Prostate gland (tissue), 2 donors: ENCODE measurements at regions not wholly inside any gene's neighbourhood (a gene's known extent, or its start where the extent isn't known, plus 50 kb on each side); places are given as distances from the start of the nearest gene placed in this dataset.

ENCODE experiments used
- DNase-seq: peaks from one replicate; pipeline ENCODE4 v3.0.0-alpha.2; 2019; ENCODE audit warnings: low spot score
- H3K27ac ChIP-seq, 2 donors: fragments of 200-600 bp; sonication (generic); 2 replicates each; pipeline ENCODE4 v1.5.1; 2017 to 2019
- H3K27me3 ChIP-seq: fragments of 200-600 bp; sonication (generic); replicated peaks from 2 replicates; pipeline ENCODE4 v1.5.1; 2019; ENCODE audit not compliant: insufficient read depth
- H3K36me3 ChIP-seq, 2 donors: fragments of 200-600 bp; sonication (generic); 1 replicate in 1 of 2; 2 replicates in 1 of 2; pipeline versions ENCODE4 v1.5.1 to v1.8.1; 2017 to 2019
- H3K4me1 ChIP-seq: fragments of 200-600 bp; sonication (generic); replicated peaks from 2 replicates; pipeline ENCODE4 v1.5.1; 2019
- H3K4me3 ChIP-seq, 2 donors: fragments of 200-600 bp; sonication (generic); 2 replicates each; pipeline ENCODE4 v1.5.1; 2017 to 2019
- H3K9me3 ChIP-seq: fragments of 200-600 bp; sonication (generic); 2 replicates; pipeline ENCODE4 v1.5.1; 2017
- POLR2A ChIP-seq: fragments of 450-650 bp; IDR thresholded peaks from one replicate; pipeline ENCODE4 v1.6.1; 2016; ENCODE audit warnings: antibody characterized with exemption, mild to moderate bottlenecking
- POLR2AphosphoS5 ChIP-seq: sonication (generic); formaldehyde crosslinking; IDR thresholded peaks from one replicate; pipeline ENCODE4 v1.6.1; 2017; ENCODE audit warnings: antibody characterized with exemption
- WGBS: methylation state at CpG from one replicate; pipeline ENCODE4 v1.1.5; 2018; 5-methylcytosine and 5-hydroxymethylcytosine counted together
- intact Hi-C: fragments of 100-400 bp; cut with DNase I; formaldehyde crosslinking; loops from one replicate; pipeline ENCODE4 v1.14.2; 2022
- TF ChIP-seq, protein P1 (sequence below), 4 experiments: fragments of 200-600 bp in 2 of 4; fragments of 450-650 bp in 2 of 4; sonication (generic) in 2 of 4; IDR thresholded peaks; 1 replicate in 3 of 4; 2 replicates in 1 of 4; pipeline ENCODE4 v1.5.1; 2016 to 2019; ENCODE audit warnings: antibody characterized with exemption in 4 of 4, mild to moderate bottlenecking in 2 of 4, moderate library complexity in 2 of 4

DNA sequence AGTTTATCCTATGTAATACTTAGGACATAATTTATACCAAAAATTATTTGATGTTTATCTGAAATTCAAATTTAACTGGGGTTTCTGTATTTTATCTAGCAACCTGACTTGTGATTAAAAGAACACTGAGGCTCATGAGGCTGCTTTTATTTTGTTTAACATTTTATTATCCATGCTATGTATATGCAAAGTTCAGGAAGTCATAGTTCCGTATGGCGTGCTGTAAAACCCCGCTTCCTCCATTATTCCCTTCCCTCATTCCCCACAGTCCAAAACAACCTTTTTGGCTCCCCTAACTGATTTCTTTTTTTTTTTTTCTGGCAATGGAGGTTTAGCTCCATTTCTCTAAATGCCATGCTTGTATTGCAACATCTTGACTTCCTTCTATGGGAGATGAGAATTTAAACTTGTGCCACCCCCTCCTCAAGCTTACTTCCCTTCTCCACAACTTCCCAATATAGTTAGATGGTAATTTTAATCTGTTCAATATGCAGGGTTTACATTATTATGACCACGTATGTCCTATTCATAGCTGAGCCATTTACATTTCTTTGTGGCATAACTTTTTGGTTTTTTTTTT lies 138.0 kb upstream of the DNAH14 start:
- intact Hi-C loops: no loop called here
- TF ChIP-seq, protein P1, sequence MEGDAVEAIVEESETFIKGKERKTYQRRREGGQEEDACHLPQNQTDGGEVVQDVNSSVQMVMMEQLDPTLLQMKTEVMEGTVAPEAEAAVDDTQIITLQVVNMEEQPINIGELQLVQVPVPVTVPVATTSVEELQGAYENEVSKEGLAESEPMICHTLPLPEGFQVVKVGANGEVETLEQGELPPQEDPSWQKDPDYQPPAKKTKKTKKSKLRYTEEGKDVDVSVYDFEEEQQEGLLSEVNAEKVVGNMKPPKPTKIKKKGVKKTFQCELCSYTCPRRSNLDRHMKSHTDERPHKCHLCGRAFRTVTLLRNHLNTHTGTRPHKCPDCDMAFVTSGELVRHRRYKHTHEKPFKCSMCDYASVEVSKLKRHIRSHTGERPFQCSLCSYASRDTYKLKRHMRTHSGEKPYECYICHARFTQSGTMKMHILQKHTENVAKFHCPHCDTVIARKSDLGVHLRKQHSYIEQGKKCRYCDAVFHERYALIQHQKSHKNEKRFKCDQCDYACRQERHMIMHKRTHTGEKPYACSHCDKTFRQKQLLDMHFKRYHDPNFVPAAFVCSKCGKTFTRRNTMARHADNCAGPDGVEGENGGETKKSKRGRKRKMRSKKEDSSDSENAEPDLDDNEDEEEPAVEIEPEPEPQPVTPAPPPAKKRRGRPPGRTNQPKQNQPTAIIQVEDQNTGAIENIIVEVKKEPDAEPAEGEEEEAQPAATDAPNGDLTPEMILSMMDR (IDR thresholded peaks at IDR 0.05): no peak
- TF ChIP-seq POLR2A (no peak), POLR2AphosphoS5 (no peak)
- no peaks in the 10 kb centered on the region for H3K4me1 ChIP-seq
- no peaks in the 10 kb centered on the region for H3K36me3 ChIP-seq
- H3K27ac ChIP-seq: no peak overlapping the region
- H3K4me3 ChIP-seq: no peak overlapping the region
- 71% methylated on average over 4 of the region's 4 CpGs for WGBS
- no peaks in the 10 kb centered on the region for H3K27me3 ChIP-seq
- H3K9me3 ChIP-seq: no peaks in the 10 kb centered on the region
- no peak for DNase-seq

DNA sequence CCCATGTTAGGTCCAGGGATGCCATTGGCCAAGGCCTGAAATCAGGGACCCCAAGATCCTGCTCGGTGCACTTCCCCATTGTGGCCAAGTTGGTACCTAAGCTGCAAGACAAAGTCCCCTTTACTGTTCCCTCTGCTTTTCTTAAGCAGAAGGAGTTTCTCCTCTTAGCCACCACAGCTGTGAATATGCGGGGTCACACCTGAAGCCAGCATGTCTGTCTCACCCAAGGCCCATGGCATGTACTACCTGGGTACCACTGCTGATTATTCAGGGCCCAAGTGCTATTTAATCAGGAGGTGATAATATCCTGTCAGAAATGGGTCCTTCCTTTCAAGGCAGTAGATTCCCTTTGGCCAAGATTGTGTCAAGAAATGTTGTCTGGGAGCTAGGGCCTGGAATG lies 133.9 kb upstream of the DNAH14 start:
- intact Hi-C loops: no loop called here
- Histone ChIP-seq H3K4me1 (no peaks in the 10 kb centered on the region), H3K9me3 (no peaks in the 10 kb centered on the region), H3K27ac (no peak overlapping the region), H3K27me3 (no peaks in the 10 kb centered on the region), H3K36me3 (no peaks in the 10 kb centered on the region), H3K4me3 (no peak overlapping the region)
- 44% methylated on average over 2 of the region's 2 CpGs for WGBS
- TF ChIP-seq, protein P1 (IDR thresholded peaks at IDR 0.05): no peak
- no peak for TF ChIP-seq POLR2AphosphoS5
- no peak for TF ChIP-seq POLR2A
- no peak for DNase-seq

DNA sequence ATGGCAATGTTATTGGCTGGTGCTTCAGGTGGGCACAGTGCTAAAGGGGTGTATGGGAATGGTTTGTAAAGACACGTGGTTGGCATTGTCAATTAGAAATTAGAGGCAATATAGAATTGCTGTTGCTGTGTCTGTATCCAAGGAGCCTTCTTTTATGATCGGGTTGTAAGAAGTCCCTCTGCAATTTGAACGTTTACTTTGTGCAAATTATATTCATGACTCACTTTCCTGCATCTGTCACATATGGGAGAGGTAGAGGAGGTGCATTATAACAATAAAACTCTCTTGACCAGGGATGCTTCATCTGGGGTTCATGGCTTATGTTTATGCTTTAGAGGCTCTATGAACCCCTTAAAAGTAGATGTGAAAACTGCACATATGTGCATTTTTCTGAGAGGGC lies 130.4 kb upstream of the DNAH14 start:
- WGBS: 46% methylated on average over 3 of the region's 3 CpGs
- Histone ChIP-seq H3K27me3 (no peaks in the 10 kb centered on the region), H3K9me3 (no peaks in the 10 kb centered on the region), H3K4me1 (no peaks in the 10 kb centered on the region), H3K27ac (no peak overlapping the region), H3K36me3 (no peaks in the 10 kb centered on the region), H3K4me3 (no peak overlapping the region)
- TF ChIP-seq POLR2A: no peak
- TF ChIP-seq, protein P1 (IDR thresholded peaks at IDR 0.05): no peak
- intact Hi-C loops: no loop called here
- DNase-seq: no peak

DNA sequence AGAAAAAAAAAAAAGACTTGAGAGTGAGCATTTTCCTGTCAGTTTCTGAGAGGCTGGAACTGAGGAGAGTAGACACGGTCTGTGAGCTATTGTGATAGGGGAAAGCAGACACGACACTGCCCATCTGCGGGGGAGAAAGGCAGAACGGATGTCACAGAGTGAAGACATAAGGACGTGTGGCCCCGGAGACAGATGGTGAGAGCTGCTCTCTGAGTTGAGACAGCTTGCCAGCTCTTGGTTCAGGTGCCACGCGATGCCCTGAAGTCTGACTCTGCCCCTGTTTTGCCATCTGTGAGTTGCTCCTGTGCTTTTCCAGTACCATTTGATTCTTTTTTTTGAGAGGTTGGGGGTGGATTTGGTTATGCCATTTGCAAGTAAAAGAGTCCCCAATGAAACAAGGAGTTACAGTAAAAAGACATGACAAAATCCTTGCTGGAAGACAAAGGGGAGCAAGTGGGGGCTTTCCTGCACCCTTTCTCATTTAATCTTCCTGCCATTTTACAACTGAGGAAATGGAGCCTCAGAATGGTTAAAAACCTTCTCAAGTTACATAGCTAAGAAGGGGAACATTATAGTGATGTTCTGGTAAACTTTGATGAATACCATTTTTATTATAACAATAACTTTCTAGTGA lies 128.9 kb upstream of the DNAH14 start:
- intact Hi-C loops: no loop called here
- WGBS: 71% methylated on average over 8 of the region's 8 CpGs
- Histone ChIP-seq H3K27me3 (no peaks in the 10 kb centered on the region), H3K9me3 (no peaks in the 10 kb centered on the region), H3K4me3 (no peak overlapping the region), H3K36me3 (no peaks in the 10 kb centered on the region), H3K27ac (no peak overlapping the region), H3K4me1 (no peaks in the 10 kb centered on the region)
- TF ChIP-seq, protein P1 (IDR thresholded peaks at IDR 0.05): no peak
- TF ChIP-seq POLR2AphosphoS5 (no peak), POLR2A (no peak)
- no peak for DNase-seq

DNA sequence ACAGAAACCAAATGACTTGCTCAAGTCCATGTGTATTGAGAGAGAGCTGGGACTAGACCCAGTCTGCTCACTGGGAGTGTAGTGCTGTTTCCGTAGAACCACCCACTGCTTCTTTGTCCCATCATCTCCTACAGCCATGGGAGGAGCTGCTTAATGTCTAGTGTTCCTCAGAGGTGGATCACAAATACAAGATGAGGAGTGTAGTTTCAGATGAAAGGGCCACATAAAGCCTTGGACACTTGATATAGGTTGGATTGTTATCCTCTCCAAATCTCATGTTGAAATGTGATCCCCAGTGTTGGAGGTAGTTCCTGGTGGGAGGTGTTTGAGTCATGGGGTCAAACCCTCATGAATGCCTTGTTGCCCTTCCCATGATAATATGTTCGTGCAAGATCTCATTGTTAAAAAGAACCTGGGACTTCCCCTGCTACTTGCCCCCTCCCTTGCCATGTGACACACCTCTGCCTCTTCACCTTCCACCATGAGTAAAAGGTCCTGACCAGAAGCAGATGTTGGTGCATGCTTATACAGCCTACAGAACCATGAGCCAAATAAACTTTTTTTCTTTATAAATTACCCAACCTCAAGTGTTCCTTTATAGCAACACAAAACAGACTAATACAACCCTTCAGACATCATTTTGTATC lies 127.5 kb upstream of the DNAH14 start:
- Histone ChIP-seq H3K36me3 (no peaks in the 10 kb centered on the region), H3K27ac (no peak overlapping the region), H3K27me3 (no peaks in the 10 kb centered on the region), H3K4me1 (no peaks in the 10 kb centered on the region), H3K4me3 (no peak overlapping the region), H3K9me3 (no peaks in the 10 kb centered on the region)
- WGBS: 62% methylated on average over 2 of the region's 2 CpGs
- intact Hi-C loops: no loop called here
- TF ChIP-seq POLR2AphosphoS5 (no peak), POLR2A (no peak)
- TF ChIP-seq, protein P1 (IDR thresholded peaks at IDR 0.05): no peak
- no peak for DNase-seq
